Lung microvascular endothelial cell (primary cell): ENCODE measurements at regions not wholly inside any gene's neighbourhood (a gene's known extent, or its start where the extent isn't known, plus 50 kb on each side); places are given as distances from the start of the nearest gene placed in this dataset.
"Not testable (repeated sequence)": the region's sequence is repeated elsewhere in the genome, so short reads cannot be mapped to it uniquely, and the experiment has no call there.

Source experiments
- DNase-seq, 2 donors: peaks; one replicate each; pipeline versions ENCODE4 v3.0.0 to v3.0.0-alpha.2; 2010; ENCODE audit warnings: low read depth in 2 of 2

DNA sequence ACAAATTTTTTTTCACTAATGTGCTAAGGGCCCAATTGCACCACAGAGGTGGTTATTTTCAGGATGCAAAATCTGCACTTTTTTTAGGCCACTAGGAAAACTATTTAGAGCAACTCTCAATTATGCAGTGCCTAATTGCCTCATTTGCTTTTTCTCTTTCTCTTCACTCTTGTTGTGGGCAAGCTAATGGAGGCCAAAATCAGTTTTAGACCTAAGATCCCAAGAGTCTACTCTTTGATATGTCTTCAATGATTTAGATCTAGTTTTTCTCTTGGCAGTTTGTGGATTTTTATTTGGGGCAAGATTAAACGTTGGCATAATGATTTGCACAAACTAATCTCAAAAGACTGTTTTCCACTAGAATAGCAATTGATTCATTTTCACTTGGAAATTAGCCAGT, 1996.9 kb downstream of the LRRC4C start:
- DNase-seq, result no peak

DNA sequence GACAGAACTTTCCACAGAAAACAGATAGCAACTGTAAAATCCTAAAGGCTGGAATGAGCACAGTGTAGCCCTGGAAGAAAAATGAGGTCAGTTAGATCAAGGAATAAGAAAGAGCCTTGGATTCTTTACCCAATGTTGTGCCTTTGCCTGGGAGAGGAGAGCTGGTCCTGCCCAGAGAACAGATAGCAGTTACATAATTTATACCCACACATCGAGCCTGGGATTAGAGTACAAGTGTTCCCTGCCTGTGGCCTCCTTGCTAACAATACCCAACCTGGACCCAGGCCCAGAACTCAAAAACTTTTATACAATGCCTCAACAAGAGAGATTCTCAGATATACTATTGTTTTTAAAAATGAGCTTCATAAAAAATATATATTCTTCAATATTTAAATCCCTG, 1998.4 kb downstream of the LRRC4C start:
- DNase-seq, result no peak

DNA sequence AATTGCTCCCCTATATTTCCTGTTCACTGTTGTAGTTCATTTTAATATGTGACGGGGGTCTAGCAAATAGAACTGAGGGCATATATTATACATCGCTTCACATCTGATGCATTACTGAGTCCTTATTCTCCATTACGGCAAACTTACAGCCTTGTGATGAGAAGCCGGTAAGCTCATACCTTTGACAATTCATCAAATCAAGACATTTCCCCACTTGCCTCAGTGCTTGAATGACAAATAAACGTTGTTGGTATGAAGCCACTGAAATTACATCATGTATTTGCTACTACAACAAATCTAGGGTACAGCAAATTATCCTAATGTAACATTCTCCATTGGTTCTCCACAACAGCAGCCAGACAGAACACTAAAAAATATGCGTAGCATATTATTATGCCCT, 1999.8 kb downstream of the LRRC4C start:
- no peak for DNase-seq

DNA sequence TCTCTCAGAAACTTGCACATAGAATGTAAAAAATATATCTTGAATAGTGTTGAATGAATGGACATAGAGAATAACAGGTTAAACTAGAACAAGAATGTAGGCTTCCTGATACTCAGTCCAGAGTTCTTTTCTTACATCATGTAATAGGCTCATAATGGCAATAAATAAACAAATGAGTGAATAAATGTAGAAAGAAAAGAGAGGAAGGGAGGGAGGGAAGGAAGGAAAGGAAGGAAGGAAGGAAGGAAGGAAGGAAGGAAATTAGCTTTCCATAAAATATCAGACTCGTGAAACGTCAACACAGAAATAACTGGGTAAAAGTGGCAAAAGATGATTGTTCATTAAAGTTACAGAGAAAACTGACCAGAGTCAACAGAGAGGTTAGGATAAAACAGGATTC, 2001.0 kb downstream of the LRRC4C start:
- DNase-seq, result no peak

DNA sequence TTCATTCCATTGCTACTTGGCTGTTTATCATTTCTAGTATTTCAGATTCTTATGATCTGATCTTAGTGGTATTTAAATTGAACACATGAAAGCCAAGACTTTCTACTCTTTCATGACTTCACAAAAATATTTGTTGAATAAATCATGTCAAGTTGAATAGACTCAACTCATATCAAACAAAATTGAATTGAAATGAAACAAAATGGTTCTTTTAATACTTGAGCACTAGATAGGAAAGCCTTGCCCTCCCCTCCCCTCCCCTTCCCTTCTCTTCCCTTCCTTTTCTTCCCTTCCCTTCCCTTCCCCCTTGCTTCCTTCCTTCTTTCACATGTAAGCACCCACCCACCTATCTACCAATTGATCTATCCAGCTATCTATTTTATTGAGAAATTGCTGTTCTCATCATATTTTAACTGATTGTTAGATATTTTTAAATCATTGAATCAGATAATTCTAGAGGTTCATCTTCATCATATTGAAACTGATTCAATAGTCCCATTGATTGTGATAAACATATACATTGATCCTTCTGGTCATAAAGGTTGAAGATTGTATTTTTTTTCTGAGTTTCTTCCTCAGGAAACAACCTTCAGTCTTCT, 2015.9 kb downstream of the LRRC4C start:
- no peak for DNase-seq

DNA sequence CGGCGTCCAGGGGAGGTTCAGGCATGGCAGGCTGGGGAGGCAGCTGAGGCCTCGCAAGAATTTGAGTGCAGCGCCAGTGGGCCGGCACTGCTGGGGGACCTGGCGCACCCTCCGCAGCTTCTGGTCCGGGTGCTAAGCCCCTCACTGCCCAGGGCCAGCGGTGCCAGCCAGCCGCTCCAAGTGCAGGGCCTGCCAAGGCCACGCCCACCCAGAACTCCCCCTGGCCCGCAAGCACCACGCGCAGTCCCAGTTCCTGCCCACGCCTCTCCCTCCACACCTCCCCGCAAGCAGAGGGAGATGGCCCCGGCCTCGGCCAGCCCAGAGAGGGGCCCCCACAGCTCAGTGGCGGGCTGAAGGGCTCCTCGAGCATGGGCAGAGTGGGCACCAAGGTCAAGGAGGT, 2017.3 kb downstream of the LRRC4C start:
- no peak for DNase-seq

DNA sequence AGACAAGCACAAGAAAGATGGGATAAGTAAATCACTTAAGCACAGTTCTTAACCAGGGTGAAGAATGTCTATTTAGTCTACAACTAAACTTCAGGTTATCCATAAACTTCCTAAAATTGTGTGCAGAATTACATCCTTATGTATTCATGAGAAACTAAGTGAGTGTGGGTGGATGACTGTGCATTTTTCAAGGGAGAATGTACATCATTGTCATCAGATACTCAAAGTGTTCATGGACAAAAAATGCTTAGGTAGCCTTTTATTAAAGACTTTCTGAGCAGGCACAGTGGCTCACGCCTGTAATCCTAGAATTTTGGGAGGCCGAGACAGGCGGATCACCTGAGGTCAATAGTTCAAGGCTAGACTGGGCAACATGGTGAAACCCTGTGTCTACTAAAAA, 2023.8 kb downstream of the LRRC4C start:
- no peak for DNase-seq

DNA sequence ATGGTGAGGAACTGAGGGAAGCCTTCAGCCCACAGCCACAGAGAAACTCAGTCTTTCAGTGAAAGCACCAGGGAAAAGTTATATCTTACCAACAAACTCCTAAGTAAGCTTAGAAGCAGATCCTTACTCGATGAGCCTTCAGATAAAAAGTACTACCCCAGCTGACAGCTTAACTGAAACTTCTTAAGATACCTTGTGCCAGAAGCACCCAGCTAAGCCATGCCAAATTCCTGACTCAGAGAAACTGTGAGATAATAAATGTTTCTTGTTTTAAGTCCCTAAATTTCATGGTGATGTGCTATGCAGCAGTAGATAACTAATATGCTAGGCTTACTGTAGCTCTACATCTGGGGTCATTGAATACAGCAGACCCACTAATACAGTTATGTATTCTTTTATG, 2025.0 kb downstream of the LRRC4C start:
- no peak for DNase-seq

DNA sequence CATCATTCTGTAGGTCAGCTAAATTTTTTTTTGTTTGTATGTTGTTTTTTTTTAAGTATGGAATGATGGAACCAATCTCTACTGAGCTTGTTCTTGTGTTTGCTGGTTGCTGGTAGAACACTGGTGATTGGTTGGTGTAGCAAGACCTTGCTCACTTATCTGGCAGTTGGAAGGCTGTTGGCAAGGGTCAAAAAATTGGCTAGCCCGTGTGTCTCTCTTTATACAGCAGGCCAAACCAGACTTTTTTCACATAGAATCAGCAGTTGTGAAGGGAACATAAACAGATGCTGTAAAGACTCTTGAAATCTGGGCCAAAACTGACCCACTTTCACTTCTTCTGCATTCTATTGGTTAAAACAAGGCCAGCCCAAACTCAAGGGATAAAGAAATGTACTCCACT, 2026.5 kb downstream of the LRRC4C start:
- no peak for DNase-seq

DNA sequence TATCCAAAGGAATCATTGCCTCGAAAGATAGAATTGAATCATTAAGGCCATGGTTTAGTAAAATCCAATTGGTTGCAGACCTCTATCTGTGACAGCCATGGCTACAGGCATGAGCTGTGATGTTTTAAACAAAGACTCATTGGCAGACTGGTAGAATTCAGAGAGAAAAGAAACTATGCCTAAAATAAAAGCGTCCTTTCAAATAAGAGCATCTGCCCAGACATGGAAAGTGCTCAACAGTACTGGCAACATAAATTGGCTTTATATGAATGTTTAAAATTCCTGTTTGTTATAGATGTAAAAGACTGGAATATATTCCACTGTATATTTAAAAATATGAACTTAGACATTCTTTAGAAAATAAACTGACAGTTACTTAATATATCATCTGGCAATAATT, 2034.2 kb downstream of the LRRC4C start:
- DNase-seq, result no peak

DNA sequence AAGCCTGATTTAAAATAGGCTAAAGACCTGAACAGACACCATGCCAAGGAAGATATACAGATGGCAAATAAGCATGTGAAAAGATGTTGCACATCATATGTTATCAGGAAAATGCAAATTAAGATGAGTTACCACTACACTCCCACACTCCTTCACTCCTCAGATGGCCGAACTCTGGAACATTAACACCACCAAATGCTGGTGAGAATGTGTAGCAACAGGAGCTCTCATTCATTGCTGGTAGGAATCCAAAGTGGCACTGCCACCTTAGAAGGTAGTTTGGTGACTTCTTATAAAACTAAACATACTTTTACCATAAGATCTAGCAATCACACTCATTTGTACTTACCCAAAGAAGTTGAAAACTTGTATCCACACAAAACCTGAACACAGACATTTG, 2047.3 kb downstream of the LRRC4C start:
- DNase-seq, result no peak

DNA sequence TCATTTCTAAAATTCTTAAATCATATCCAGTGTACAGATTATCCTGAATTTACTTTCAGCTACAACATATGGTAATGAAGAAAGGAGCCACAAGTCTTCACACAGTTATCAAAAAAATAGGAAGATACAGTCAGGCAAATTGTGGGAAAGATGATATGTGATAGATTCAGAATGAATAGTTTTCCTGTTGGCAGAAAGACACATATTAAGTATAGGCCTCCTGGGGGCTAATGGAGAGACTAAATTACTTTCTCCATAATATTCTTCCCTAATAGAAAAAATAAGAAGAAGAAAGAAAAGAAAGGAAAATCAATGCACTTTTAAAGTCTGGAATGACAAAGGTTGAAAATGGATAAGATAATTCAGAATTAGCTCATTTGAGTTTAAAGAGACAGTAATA, 2073.5 kb downstream of the LRRC4C start:
- DNase-seq, result no peak

DNA sequence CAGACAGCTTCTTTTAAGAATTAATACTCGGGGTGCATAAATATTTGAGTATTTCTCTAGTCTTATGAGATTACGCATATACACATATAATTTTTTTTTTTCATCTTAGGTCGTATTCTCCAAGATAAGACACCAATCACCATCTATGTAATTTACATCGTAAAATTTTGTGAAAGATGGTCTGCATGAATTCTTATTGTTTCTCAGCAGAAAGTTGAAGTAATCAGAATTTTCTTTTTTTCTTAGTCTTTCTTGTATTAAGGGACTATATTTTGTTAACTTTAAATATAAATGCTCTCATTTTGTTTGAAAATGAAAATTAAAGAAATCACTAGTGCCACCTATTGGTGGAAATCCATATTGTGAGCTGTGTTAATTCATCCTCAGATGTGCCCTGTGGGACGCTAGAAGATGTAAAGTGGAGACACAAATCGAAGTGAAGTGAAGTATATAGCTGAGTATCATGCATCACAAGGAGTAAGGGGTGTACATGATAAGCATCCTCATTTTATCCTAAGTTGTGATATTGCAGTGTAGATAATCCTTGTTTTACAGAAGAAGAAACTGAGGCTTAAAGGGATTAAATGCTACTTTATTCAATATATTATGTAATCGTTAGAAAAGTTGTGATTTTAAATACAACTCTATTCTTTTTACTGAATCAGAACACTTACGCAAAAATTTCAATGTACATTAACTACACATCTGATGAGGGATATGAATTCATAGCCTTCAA, 2084.3 kb downstream of the LRRC4C start:
- peak; percentile 5 to 12 for DNase-seq

DNA sequence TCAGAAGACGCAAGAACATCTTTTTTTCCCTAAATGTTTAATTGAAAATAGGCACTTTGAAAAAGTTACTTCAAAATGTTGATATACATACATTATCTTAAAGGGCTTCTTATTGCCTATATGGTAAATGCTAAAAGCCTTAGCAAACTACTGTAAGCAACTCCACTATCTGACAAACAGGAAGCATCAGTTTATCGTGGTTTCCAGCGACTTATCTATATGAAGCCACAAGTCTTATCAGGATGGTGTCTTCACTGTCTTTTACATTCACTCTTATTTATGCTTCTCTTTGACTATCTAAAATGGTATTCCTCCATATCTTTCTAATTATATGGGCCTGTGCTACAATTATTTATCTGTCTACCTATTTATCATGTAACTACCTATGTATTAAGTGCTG, 2091.9 kb downstream of the LRRC4C start:
- no peak for DNase-seq

DNA sequence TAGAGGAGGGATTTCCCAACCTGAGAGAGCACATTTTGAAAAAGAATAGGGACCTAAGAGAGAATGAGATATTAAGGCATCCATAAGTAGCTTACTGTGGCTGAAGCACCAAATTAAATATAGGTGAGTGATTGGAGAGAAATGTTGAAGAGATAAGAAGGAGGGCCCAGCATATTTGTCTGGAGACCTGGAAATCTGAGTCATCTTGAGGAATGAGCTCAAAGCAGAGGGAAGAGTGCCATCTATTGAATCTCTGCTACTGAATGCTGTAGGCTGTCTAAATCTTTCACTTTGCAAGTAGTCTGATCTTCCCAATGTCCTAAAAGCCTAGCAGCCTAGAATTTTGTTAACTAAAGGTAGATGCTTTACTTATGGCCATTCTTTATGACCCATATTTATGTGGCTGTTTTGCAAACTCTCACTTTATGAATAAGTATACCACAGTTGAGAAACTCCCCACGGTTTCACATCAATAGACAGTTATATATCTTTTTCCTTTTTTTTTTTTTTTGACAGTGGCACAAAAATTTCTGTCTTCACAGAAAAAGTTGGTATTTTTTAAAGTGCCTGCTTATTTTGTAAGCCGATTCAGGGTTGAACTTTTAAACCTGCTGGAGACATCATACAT, 2093.5 kb downstream of the LRRC4C start:
- no peak for DNase-seq

DNA sequence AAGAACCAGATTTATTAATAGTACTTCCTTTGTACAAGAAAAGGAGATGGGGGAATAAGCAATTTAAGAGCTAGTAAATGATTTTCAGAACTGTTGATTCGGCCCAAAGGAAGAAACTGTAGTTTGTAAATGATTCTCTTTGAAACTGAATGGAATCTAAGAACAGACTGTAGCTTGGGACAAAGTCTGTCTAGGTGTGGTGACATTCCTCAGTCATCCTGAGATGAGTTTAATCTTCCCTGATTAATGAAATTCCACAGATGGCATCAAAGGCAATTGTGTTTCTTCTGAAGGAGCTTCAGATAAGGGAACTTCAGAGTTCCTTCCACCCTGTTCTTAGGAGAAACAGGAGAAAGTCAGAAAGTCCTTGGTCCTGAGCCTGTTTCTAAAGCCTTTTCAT, 2095.9 kb downstream of the LRRC4C start:
- no peak for DNase-seq

DNA sequence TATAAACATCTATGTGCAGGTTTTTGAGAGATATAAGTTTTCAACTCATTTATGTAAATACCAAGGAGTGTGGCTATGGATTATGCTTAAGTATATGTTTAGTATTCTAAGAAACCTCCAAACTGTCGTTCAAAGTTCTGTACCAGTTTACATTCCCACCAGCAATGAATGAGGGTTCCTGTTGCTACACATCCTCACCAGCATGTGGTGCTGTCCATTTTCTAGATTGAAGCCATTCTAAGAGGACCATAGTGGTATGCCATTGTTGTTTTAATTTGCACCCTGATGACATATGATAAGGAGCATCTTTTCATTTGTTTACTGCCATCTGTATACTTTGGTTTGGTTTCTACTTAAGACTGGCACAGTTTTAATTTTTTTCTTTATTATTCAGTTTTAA, 2097.9 kb downstream of the LRRC4C start:
- DNase-seq, result no peak

DNA sequence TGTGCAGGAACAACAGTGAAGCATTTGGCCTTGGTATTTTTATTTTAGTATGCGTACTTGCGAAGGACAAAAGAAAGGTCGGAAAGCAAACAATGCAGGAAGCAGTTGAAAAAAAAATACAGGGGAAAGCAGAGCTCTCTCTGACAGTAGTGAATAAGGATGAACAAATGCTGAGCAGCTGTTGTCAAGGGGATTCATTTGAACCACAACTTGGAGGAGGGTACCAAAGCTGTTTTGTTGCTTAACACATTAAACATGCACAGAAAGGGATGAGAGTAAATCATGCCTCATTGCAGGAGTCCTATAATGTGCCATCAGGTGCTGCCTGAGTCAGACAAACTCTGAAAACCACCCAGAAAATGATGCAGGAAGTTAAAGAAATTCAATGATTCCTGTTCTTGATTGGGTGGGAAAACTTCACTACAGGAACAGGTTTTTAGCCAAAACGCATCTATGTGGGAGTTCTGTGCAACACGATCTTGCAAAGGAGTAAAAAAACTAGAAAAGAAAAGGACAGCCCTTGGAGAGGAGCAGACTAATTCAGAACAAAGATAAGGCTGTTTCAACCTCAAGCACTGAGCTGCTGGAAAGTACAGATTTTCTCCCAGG, 2113.5 kb downstream of the LRRC4C start:
- no peak for DNase-seq

DNA sequence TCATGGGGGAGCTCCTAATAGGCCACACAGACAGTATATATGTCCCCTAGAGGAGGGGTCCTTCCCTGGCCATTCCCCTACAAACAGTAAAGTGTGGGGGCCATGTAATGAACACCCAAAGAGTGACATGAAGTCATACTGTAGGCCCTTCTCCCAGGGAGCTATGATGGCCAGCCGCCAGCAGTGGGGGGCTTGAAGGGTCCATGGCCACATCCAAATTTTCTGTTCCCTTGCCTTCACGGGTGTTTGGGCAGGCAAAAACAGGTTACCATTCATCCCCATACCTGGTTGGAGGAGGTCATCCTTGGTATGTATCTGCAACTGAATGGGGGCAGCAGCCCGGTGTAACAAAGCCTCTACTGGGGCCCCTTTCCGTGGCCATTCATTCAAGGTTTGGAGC, 2118.0 kb downstream of the LRRC4C start:
- DNase-seq, result no peak

DNA sequence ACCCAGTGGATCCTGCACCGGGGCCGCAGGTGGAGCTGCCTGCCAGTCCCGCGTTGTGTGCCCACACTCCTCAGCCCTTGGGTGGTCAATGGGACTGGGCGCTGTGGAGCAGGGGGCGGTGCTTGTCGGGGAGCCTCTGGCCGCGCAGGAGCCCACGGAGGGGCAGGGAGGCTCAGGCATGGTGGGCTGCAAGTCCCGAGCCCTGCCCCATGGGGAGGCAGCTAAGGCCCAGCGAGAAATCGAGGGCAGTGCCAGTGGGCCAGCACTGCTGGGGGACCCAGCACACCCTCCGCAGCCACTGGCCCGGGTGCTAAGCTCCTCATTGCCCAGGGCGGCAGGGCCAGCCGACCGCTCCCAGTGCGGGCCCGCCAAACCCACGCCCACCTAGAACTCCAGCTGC, 2126.4 kb downstream of the LRRC4C start:
- not testable (repeated sequence) for DNase-seq

DNA sequence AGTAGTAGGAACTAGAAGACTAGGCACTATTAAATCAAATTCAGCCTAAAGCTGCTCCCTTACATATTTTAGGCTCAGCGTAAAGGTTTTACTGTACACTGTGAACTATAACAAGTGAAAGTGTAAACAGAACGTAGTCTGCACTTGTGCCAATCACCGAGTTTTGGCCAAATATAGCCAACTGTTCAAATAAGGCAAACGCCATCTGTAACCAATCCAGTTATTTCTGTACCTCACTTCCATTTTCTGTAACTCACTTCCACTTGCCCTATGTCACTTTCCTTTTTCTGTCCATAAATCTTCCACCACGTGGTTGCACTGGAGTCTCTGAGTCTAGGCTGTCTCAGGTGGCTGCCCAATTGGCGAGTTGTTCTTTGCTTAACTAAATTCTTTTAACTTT, 2132.2 kb downstream of the LRRC4C start:
- no peak for DNase-seq

DNA sequence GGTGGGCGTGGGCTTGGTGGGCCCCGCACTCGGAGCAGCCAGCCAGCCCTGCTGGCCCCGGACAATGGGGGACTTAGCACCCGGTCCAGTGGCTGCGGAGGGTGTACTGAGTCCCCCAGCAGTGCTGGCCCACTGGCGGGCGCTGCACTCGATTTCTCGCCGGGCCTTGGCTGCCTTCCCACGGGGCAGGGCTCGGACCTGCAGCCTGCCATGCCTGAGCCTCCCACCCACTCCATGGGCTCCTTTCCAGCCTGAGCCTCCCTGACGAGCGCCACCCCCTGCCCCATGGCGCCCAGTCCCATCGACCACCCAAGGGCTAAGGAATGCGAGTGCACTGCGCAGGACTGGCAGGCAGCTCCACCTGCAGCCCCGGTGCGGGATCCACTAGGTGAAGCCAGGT, 2147.6 kb downstream of the LRRC4C start:
- not testable (repeated sequence) for DNase-seq

DNA sequence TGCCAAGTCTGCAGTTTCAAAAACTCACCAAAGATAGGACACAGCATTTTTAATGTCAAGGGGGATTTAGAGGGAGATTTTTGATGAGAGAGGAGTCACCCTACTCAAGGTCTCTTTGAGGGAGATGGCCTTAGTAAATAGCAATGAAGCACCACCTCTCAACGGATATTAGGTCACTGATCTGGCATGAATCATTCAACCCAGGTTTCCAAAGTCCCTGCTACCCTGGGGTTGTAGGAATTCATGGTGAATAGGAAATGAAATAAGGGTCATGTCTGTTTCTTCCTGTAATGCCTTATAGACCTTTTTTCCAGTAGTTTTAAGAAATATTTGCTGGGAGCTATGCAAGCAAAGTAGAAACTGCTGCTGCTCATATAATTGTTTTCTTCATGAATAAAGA, 2154.9 kb downstream of the LRRC4C start:
- DNase-seq, result no peak
